Stimulated activated CD8-positive, alpha-beta memory T cell treated with anti-CD3 and anti-CD28 coated beads, Interleukin-15, amount 100 ng/mL, for 24 hours (primary cell): ENCODE measurements at regions not wholly inside any gene's neighbourhood (a gene's known extent, or its start where the extent isn't known, plus 50 kb on each side); places are given as distances from the start of the nearest gene placed in this dataset.

Experiments
- DNase-seq: peaks from one replicate; pipeline ENCODE4 v3.0.0-alpha.2; 2020; ENCODE audit warnings: low read depth

- no peak for DNase-seq
Measured at GRCh38 chr11:19661827-19662226, 50.8 kb upstream of the NAV2 start.

GRCh38 chr11:19660076-19660475 lies 52.6 kb upstream of the NAV2 start:
- DNase-seq = no peak

GRCh38 chr11:19659529-19659928 lies 53.1 kb upstream of the NAV2 start:
- DNase-seq = no peak

GRCh38 chr11:19658344-19658743 lies 54.3 kb upstream of the NAV2 start:
- DNase-seq = no peak

GRCh38 chr11:19656140-19656541 lies 56.5 kb upstream of the NAV2 start:
- no peak for DNase-seq

GRCh38 chr11:19652623-19653375 lies 59.8 kb upstream of the NAV2 start:
- no peak for DNase-seq

GRCh38 chr11:19651653-19652052 lies 61.0 kb upstream of the NAV2 start:
- no peak for DNase-seq

GRCh38 chr11:19651028-19651427 lies 61.6 kb upstream of the NAV2 start:
- DNase-seq = no peak

GRCh38 chr11:19650467-19650866 lies 62.2 kb upstream of the NAV2 start:
- DNase-seq = no peak

GRCh38 chr11:19649751-19650150 lies 62.9 kb upstream of the NAV2 start:
- DNase-seq = no peak

- DNase-seq = no peak
Measured at GRCh38 chr11:19648321-19648720, 64.3 kb upstream of the NAV2 start.

- DNase-seq = no peak
Measured at GRCh38 chr11:19647816-19648215, 64.8 kb upstream of the NAV2 start.

GRCh38 chr11:19646921-19647320 lies 65.7 kb upstream of the NAV2 start:
- DNase-seq = no peak

GRCh38 chr11:19646308-19646707 lies 66.3 kb upstream of the NAV2 start:
- no peak for DNase-seq

- DNase-seq = no peak
Measured at GRCh38 chr11:19644316-19644715, 68.3 kb upstream of the NAV2 start.

- DNase-seq = no peak
Measured at GRCh38 chr11:19642185-19643158, 70.2 kb upstream of the NAV2 start.

- DNase-seq = no peak
Measured at GRCh38 chr11:19639603-19640105, 73.0 kb upstream of the NAV2 start.

GRCh38 chr11:19635332-19635731 lies 77.3 kb upstream of the NAV2 start:
- no peak for DNase-seq

- no peak for DNase-seq
Measured at GRCh38 chr11:19633276-19633675, 79.4 kb upstream of the NAV2 start.

- no peak for DNase-seq
Measured at GRCh38 chr11:19632499-19632834, 80.2 kb upstream of the NAV2 start.

- DNase-seq = no peak
Measured at GRCh38 chr11:19631712-19632498, 80.7 kb upstream of the NAV2 start.

- no peak for DNase-seq
Measured at GRCh38 chr11:19628018-19628417, 84.6 kb upstream of the NAV2 start.
